Epithelial cell of proximal tubule (primary cell): ENCODE measurements at regions not wholly inside any gene's neighbourhood (a gene's known extent, or its start where the extent isn't known, plus 50 kb on each side); places are given as distances from the start of the nearest gene placed in this dataset.

Experiments
- DNase-seq: peaks from one replicate; pipeline ENCODE4 v3.0.0-alpha.2; 2011; ENCODE audit warnings: low read depth
- H3K4me3 ChIP-seq: 2 replicates; pipeline ENCODE4 v1.5.1; 2011; ENCODE audit warnings: low read depth, mild to moderate bottlenecking, low read length
- TF ChIP-seq, protein P1 (sequence below): conservative IDR thresholded peaks from 2 replicates; pipeline ENCODE4 v1.5.1; 2012; ENCODE audit warnings: low read depth, mild to moderate bottlenecking, low read length

DNA sequence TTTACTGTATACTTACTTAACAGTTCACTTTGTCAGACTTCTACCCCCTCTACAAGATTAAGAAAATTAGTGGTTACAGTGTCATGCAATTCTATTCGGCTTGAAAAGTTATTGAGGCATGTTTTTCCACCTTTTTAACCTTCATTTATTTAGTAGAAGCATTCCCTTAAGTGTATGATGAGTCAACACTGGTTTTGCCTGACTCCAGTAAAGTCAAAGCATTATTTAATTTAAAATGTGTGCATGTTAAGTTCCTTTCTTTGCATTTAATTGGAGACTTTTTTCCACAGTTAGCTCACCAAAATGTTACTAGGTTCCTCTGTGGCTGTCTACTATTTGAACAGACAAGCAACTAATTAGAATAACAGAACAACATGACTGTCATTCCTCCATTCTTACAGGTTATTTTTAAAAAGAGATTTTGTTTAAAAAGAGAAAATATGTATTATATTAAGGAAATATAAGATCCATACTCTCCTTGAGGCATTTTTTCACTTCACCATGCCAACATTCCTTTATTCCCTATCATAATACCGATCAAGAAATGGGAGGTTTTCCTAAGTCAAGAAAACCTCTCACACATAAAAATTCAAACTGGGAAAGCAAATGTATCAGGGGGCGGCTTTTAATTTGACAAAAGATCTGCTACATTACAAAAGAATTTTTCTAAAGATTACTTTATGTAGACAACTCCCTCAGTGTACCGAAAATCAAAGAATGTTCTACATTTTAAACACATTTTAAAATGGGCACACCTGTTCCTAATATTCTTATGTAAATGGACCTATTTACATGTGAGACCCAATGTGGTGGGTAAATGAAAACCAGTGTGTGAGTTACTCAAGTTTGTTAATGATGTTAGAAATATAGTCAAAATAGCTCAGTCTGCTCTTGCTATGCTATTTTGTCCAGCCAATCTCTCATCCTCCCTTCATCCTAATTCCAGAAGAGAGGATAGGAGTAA, 361.2 kb downstream of the UTRN start:
- DNase-seq = no peak
- H3K4me3 ChIP-seq = no peak overlapping the region
- TF ChIP-seq, protein P1, sequence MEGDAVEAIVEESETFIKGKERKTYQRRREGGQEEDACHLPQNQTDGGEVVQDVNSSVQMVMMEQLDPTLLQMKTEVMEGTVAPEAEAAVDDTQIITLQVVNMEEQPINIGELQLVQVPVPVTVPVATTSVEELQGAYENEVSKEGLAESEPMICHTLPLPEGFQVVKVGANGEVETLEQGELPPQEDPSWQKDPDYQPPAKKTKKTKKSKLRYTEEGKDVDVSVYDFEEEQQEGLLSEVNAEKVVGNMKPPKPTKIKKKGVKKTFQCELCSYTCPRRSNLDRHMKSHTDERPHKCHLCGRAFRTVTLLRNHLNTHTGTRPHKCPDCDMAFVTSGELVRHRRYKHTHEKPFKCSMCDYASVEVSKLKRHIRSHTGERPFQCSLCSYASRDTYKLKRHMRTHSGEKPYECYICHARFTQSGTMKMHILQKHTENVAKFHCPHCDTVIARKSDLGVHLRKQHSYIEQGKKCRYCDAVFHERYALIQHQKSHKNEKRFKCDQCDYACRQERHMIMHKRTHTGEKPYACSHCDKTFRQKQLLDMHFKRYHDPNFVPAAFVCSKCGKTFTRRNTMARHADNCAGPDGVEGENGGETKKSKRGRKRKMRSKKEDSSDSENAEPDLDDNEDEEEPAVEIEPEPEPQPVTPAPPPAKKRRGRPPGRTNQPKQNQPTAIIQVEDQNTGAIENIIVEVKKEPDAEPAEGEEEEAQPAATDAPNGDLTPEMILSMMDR = no peak

DNA sequence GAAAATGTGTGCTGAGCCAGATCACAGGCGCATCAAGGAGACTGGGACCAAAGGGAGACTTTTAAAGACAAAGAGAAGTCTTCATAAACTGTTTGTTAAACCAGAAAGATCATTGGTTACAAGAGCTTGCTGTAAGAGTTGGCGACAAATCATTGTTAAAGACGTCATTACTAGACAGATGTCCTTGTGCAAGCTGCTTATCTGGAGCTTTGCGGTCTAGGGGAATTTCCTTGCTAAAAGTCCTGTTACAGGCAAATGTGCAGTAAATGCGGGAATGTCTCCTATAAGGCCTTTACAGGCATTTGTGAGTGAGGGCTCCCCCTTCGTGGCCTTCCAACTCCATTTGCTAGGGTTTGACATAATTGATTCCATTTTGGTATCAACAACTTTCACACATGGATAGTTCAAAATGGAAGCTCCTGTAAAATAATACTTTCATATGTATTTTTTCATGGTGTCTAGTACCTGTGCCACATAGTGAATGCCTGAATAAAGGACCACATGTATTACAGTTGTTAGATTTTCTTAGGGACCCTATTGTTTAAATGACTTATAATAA, 362.4 kb downstream of the UTRN start:
- H3K4me3 ChIP-seq = no peak overlapping the region
- DNase-seq = no peak
- TF ChIP-seq, protein P1 = no peak

DNA sequence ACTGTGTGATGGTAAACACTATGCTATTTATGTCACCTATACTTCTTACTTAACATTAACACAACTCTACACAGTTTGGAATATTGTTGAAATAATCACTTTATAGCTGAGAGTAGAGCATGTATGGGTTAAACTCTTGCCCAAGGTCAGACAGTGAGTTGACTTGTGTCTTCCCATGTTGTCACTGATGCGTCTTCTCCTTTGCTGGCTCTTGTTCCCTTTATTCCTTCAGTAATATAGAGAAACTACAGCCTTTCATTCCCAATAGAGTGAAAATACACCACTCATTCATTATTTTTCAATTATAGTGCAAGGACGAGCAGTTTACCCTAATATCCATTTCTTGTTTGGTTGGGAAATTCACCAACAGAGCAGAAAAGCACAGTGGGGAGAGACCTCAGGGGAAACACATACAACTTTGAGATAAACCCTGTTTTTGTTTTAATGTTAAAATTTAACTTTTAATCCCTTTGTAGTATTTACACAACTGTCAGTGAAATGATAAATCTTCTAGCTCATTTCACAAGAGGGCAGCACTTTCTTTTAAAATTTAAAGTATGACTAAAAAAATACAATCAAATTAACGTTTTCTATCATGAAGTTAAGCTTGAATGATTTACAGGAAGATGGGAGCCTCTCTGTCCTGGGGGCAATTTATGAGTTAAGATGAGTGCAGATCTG, 363.0 kb downstream of the UTRN start:
- no peak for DNase-seq
- TF ChIP-seq, protein P1 = no peak
- H3K4me3 ChIP-seq = no peak overlapping the region

DNA sequence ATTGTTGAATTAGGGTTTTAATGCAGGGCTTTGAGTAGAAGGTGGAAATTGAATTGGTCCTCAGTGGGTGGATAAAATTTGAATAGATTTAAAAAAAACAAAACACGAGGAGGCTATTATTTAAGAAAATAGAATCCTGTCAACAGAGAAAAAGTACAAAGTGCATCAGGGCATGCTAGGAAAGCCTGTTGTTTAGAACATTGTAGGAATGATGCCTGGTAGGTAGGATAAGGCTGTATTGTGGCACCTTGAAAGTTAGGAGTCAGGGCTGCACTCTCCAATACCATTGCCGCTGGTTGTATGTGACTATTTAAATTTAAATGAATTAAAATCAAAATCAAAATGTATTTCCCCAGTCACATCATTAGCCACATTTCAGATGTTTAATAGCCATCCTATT, 363.9 kb downstream of the UTRN start:
- H3K4me3 ChIP-seq = no peak overlapping the region
- DNase-seq = no peak
- TF ChIP-seq, protein P1 = no peak

DNA sequence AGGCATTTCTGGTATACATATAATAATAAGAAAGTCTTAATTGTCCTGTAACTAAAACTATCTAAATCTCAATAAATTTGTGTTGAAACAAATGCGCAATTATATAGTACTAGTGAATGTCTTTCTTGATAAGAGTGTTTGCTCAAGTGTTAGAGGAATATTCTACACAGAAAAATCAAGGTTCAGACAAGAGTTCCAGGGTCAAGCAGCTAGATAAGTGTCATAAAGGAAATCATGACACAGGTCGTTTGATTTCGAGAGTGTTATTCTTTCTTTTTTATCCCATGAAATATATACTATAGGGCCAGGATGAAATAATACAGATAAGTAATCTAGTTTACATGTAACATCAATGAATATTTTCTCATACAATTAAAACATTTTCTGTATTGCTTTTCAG, 366.1 kb downstream of the UTRN start:
- TF ChIP-seq, protein P1 = no peak
- DNase-seq = no peak
- no peak overlapping the region for H3K4me3 ChIP-seq

DNA sequence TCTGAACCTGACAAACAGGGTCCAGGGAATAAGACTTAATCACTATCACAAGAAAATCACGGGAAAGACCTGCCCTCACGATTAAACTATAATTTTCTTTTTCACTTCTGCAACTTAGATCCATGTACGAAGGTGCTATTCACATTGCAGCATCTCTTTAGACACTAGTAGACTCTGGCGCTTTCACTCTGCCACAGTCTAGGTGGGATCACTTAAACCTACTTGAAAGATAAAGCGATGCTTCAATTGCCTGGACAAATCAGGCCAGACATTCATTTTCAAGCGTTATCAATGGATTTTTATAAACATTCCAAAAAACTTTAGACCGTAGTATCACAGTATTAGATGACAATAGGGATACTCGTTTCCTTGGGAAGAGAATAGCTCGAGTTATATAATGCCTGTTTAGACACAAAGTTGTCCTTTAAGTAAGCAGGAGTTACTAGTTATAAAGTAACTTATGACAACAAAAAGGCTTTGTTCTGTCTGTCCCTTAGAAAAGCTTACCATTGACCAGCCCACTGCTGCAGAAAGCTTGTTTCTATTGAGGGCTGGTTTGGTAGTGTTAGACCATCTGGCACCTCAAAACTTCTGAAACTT, 367.3 kb downstream of the UTRN start:
- H3K4me3 ChIP-seq = no peak overlapping the region
- TF ChIP-seq, protein P1 = no peak
- DNase-seq = no peak
